ENCODE measurements at regions not wholly inside any gene's neighbourhood (a gene's known extent, or its start where the extent isn't known, plus 50 kb on each side); places are given as distances from the start of the nearest gene placed in this dataset.

- Histone ChIP-seq H2AFZ (ENCODE audit: low read depth, low read length, severe bottlenecking) (no peak overlapping the region), H3K79me2 (ENCODE audit: insufficient read depth, low read length) (no peaks in the 10 kb centered on the region), H3K9me3 (ENCODE audit: insufficient read depth, low read length) (no peaks in the 10 kb centered on the region), H3K9me2 (replicated peaks; ENCODE audit: insufficient read depth, low read length) (no peaks in the 10 kb centered on the region), H3K9ac (ENCODE audit: low read length) (no peak overlapping the region), H4K20me1 (ENCODE audit: low read depth, low read length) (no peaks in the 10 kb centered on the region), H3K4me3 (ENCODE audit: insufficient read depth, low read length, poor library complexity, severe bottlenecking) (no peak overlapping the region), H3K36me3 (ENCODE audit: low read length) (no peaks in the 10 kb centered on the region), H3K27ac (ENCODE audit: low read depth, low read length) (no peak overlapping the region), H3K27me3 (ENCODE audit: low read length) (no peaks in the 10 kb centered on the region), H3K4me2 (ENCODE audit: low read depth, low read length, poor library complexity, severe bottlenecking) (no peak overlapping the region), H3F3A (ENCODE audit: insufficient read depth) (no peaks in the 10 kb centered on the region)
- no peak for TF ChIP-seq EZH2phosphoT487 (conservative IDR thresholded peaks at IDR 0.05; ENCODE audit: low read length)
- TF ChIP-seq CTCF (IDR thresholded peaks at IDR 0.05; ENCODE audit: insufficient read depth, low read length, poor library complexity, severe bottlenecking), result no peak
Observed at GRCh38 chr1:60129911-60130310, 56.3 kb upstream of the C1orf87 start.

GRCh38 chr1:60126723-60127122, 53.2 kb upstream of the C1orf87 start:
- Histone ChIP-seq H3K4me3 (ENCODE audit: insufficient read depth, low read length, poor library complexity, severe bottlenecking) (no peak overlapping the region), H3K36me3 (ENCODE audit: low read length) (no peaks in the 10 kb centered on the region), H2AFZ (ENCODE audit: low read depth, low read length, severe bottlenecking) (no peak overlapping the region), H3K4me2 (ENCODE audit: low read depth, low read length, poor library complexity, severe bottlenecking) (no peak overlapping the region), H3K9me3 (ENCODE audit: insufficient read depth, low read length) (no peaks in the 10 kb centered on the region), H3K79me2 (ENCODE audit: insufficient read depth, low read length) (no peaks in the 10 kb centered on the region), H3F3A (ENCODE audit: insufficient read depth) (no peaks in the 10 kb centered on the region), H4K20me1 (ENCODE audit: low read depth, low read length) (no peaks in the 10 kb centered on the region), H3K9ac (ENCODE audit: low read length) (no peak overlapping the region), H3K27me3 (ENCODE audit: low read length) (no peaks in the 10 kb centered on the region), H3K9me2 (replicated peaks; ENCODE audit: insufficient read depth, low read length) (no peaks in the 10 kb centered on the region), H3K27ac (ENCODE audit: low read depth, low read length) (no peak overlapping the region)
- TF ChIP-seq EZH2phosphoT487 (conservative IDR thresholded peaks at IDR 0.05; ENCODE audit: low read length) (no peak), CTCF (IDR thresholded peaks at IDR 0.05; ENCODE audit: insufficient read depth, low read length, poor library complexity, severe bottlenecking) (no peak)

All from SU-DHL-6 (cell line).